NCI-H1417 treated with DMSO at 0.1 percent for 48 hours (cell line): ENCODE measurements at regions not wholly inside any gene's neighbourhood (a gene's known extent, or its start where the extent isn't known, plus 50 kb on each side); places are given as distances from the start of the nearest gene placed in this dataset.

Experiments used
- DNase-seq: peaks from one replicate; lab custom pipeline; 2025; lab: John Stamatoyannopoulos, UW

DNA sequence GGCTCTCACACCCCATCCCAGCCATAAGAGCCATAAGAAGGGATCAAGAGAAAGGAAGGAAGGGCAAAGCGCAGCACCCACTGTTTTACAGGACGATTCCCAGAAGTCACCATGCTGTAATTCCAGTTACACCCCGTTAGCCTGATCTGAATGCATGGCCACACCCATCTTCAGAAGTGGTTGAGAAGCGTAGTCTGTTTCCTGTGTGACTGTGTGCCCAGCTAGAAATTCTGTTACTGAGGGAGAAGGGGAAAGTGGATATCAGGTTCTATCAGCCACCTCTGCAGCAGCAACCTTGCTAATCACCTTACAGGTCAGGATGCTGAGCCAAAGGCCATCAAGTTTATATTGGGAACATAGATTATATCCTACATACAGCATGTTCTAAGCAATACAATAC lies 260.0 kb downstream of the ABHD5 start:
- no peak for DNase-seq

DNA sequence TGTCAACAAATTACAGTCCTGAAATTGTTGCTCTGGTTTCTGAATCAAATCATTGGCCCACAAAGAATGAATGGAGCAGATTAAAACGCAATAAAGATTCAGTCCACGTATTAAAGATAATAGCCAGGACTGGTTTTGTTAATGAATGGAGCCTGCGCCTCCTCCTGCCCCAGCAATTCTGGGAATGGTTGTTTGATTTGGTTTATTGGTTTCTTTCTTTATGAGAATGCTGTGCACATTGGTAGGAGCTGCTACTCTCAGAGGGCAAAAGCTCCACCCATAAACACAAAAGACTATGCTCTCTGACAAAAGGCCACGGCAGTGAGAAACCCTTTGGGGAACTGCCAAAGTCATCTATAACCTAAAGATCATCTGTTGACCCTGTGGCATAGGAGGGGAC lies 261.1 kb downstream of the ABHD5 start:
- no peak for DNase-seq

DNA sequence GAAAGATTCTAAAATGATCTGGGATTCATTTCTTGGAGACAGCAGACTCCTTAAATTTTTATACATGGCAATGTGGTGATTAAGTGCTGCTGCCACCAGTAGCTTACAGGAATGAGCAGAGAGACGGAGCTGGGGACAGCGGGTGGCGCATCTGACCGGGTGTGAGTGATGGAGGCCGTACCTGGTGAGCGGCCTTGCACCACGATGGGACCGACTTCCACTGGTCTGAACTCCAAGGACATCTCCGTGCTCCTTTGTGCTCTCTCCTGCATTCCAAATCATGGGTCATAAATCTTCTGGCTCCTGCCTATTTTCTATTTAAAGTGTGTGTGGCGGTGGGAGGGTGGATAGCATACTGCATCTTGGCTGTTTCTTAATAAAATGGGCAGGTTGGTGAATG lies 262.6 kb downstream of the ABHD5 start:
- no peak for DNase-seq

DNA sequence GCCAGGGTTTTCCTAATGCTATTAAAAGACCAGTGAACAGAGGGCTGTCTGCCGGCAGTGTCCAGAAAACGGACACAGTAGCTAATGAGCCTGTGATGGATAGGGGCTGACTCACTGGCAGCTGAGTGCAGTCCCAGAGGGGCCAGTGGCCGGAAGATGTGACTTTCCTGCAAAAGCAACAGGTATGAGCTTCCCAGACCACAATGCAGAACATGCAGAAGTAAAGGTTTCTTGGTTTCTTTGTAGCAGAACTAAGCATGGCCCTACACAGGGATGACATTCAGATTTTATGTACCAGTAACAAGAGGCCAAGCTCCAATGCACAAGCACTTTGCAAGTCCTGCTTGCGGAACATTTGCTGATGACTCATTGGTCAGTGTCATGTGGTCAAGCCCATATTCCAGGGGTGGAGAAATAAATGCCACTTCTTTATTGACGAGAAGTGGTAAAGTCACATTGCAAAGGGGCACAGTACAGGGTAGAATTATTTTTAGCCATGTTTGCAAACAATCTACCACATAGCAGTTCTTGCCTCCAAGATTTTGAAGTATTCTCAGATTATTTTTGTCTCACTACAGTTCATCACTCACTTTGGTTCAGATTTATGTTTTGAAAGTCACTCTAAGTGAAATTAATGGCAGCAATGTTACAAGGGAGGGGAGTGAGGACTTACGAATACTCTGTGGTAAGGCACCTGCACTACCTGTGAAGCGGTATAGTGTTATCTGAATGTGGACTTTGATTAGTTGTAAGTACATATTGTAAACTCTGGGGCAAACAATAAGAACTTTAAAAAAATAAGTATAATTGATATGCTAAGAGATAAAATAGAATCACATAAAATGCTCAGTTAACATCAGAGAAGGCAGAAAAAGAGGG lies 263.3 kb downstream of the ABHD5 start:
- no peak for DNase-seq

DNA sequence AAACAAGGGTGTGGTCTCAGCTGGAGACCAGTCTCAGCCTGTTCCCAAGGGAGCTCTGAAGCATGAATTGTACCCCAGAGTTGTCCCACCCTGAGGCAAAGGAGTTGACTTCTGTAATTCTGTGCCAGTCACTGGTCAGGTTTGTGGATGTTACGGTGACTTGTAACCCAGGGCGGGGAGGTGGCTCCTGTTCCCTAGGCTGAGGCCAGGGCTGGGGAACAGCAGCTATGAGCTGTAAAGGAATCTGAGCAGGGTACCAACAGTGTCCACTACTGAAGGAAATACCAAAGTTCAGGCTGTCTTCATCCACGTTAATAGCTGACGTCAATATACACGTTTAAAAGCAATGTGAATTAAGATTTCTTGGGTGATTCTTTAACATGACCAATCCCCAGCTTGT lies 266.2 kb downstream of the ABHD5 start:
- no peak for DNase-seq

DNA sequence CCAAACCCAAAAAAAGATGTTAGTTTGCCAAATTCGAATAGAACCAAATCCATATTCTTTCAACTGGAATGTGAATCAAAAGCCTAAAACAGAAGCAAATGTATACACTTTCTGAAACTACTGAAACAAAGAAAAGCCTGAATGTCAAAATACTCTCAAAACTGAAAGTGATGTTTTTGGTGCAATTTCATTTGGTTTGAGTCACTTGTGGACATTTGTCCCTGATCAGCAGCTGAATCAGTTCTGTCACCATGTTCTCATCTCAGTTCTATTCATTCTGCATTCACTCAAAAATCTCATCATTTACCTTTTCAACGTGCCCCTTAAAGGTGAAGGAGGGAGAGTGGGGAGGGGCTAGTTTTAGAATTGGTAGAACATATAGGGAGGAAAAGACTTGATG lies 266.8 kb downstream of the ABHD5 start:
- DNase-seq: no peak

DNA sequence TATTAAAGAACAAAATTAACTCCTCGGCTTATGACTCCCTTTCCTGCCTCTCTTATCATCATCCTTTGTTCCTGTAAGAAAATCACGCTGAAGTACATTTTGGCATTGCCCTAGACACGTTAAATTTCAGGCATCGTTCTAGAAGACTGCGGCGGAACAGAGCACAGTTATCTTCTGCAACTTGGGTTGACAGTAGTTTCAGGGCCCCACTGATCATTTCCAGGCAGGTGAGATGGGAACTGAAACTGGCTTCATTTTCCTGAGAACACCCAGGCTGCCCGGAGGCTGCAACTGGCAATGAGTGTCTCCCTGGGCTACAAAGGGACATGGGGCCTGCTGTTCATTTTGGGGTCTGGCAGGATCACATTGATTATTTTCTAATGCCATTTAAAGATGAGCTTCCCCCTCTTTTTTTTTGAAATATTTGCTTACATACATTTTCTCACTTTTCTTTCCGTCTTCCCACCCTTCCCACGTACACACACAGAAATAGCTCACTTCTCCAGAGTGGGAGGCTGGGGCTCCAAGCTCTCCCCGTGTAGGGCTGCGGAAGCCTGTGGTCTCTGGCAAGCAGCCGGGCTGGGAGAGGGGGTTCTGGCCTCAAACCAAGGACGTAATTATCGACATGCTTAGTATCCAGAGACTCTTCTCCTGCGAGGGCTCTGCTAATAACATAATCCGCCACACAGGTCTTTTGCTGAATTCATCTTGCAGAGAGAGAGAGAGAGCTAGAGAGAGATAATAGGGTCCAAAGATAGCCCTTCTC lies 267.4 kb downstream of the ABHD5 start:
- DNase-seq: no peak

DNA sequence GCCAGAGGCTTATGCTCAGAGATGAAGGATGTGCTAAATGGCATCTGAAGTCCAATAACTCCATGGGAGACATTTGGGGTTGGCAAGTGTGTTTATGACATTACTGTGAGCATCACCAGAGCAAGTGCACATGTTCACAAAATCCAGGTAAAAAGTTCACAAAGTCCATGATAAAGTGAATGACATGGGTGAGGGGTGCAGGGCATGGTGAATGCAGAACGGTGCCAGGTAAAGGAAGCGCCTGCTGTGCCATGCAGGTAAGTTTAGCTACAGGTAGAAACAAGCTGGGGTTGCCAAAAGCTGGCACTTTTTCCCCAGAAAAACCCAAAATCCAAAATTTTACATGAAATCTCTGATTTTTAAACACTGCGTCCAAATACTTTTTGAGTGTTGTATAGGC lies 268.2 kb downstream of the ABHD5 start:
- DNase-seq: no peak

DNA sequence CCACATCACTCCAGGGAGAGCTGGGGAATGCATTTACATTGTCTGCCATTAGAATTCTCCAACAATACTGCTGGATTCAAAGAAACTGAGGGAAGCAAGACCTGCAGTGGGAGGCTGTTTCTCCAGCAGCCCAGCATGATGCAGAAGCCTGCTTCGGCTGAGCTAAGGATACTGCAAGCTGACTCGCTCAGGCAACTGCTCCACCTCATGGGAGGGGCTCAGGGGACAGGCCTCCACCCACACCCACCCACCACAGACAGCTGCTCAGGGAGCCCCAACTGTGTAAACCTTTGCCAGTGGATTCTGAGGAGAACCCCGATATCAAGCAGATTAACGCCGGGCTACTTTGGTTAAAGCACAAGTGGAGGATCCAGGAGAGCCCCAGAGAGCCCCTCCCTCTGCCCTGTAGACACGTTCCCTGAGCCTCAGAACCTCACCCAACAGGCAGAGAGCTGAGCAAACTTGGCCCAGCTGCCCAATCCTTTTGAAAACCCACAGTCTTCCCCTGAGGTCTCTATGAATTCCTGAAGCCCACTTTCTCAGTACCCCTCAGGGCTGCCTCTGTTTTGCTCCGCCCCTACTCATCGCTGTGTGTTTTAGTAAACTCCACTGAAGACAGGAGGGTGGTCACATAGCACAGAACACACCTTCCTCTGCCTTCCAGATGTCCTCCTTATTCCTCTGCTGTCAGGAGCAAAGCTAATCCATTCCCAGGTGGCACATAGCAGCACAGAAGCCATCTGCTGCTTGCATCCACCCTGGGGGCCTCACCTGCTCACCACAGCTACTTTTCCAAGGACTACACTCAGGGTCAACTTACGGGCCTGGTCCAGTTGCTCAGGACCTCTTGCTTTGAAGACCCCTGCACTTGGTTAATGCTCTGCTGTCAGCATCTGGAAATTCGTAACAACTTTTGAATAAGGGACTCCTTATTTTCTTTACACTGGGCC lies 269.0 kb downstream of the ABHD5 start:
- no peak for DNase-seq

DNA sequence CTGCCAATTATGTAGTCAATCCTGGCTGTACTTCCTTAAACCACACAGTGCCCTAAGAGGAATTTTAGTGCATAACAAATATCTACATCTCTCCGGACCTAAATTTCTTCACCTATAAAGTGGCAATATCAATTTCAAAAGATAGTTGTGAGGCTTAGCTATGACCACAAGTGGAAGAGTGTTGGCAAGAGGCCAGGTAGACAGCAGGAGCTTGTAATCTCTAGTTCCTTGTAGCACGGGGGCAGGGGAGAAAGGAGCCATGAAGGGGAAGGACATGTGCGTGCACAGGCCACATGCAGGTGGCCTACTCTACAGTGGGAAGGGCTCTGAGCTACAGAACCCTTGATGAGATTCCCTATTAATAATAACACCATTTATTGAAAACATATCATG lies 269.7 kb downstream of the ABHD5 start:
- no peak for DNase-seq

DNA sequence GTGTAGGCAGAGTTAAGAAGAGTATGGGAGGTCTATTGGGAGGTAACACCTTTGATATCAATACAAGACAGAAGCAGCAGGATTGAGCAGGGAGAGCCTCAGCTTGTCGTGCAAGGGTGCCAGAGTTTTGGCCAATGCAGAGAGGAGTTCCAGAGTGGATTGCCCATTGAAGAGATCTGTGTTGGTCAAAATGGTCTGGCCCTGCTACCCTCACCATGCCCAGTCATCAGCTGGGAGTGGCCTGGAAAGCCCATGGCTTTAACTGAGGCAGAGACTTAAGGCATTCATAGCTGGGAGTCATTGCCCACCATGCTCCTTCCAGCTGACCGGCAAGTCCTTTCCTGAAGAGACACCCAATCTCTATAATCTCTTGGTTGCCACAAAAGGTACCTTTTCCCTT lies 271.3 kb downstream of the ABHD5 start:
- no peak for DNase-seq

DNA sequence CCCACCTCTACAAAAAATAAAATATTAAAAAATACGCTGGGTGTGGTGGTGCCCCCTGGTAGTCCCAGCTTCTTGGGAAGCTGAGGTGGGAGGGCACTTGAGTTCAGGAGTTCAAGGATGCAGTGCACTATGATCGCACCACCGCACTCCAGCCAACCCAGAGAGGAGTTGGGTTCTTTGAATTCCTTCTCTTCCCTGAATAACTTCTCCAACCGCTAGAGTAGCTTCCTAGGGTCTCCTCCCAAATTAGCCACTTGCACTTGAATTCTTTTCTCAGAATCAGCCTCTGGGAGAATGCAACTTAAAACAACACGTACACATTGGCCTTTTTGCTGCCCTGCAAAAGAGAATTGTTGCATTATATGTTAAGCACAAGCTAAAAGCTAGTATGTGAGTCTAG lies 272.5 kb downstream of the ABHD5 start:
- DNase-seq: no peak

DNA sequence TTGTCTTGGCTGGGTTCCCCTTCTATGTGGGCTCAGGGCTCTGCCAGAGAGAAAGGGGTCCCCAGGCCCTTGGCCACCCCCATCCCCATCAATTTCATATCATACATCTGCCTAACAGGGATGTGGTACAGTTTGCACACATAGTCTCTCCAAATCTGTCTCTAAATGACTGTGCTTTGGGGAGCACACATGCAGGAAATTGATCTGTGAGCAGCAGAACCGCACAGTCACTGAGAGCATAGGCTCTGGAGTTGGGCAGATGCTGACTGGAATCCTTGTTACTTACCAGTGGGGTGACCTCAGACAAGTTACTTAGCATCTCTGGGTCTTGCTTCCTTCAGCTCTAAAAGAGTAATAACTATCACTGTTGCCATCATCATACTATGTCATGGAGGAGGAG lies 273.9 kb downstream of the ABHD5 start:
- DNase-seq: no peak

DNA sequence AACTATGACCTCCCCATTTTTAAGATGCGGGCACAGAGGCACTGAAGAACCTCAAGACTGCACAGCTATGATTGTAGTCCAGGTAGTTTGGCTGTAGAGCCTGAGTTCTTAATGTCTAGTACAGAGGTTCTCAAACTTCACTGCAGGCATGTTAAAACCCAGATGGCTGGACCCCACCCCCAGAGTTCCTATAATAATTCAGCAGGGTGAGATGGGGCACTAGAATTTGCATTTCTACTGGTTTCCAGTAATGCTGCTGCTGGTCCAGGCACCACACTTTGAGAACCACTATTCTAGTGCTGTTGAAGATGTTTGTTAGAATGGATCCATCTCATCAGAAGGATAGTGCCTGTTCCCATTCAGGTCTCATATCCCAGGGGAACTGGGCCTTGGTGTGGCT lies 274.9 kb downstream of the ABHD5 start:
- DNase-seq: no peak

DNA sequence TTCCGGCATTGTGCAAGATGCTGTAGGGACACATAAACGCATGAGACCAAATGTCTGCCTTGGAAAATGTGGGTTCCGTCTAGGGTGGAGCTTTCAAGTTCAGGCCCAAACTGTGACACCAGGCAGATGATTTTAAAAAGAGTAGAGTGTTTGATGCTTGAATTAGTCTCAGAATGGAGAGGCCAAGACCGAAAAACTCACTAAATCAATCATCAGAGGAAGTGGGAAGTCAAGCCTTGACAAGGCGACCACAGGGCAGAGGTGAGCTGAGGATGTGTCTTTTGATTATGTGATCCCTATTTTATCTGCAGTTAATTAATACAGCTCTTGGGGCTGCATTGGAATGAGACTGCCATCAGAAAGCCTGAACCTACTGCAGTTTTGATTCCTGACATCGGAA lies 275.4 kb downstream of the ABHD5 start:
- no peak for DNase-seq

DNA sequence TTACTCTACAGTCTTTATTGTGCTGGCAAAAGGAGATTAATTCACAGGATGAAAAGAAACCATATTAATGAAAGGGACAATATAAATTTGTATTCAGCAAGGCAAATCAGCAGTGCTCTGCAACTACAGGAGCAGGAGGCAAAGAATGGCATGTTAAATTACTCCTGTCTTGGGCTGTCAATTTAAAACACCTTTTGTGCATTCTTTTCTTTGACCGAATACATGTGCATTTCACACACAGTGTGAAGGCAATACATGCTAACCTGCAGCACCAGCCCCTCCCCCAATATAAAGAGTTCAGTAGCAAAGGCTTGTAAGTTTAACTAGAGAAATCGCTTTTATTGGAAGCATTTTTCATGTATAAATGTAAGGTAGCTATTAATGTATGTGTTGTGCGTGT lies 275.2 kb upstream of the TOPAZ1 start:
- DNase-seq: no peak

DNA sequence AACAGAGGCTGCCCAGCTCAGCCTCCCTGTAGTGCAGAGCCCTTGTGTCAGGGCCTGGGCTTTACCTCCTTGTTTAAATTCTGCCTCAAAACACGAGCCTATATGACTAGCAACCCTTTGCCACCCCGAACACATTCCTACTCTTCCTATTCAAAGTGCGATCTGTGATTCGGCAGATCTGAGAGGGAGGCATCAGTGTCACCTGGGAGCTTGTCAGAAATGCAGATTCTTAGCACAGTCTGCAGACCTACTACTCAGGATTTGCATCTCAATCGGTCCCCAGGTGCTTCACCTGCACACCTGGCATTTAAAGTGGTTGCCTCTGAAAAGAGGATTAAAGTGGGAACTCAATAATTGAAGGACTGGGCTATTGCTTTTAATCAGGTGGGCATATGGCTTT lies 273.2 kb upstream of the TOPAZ1 start:
- no peak for DNase-seq

DNA sequence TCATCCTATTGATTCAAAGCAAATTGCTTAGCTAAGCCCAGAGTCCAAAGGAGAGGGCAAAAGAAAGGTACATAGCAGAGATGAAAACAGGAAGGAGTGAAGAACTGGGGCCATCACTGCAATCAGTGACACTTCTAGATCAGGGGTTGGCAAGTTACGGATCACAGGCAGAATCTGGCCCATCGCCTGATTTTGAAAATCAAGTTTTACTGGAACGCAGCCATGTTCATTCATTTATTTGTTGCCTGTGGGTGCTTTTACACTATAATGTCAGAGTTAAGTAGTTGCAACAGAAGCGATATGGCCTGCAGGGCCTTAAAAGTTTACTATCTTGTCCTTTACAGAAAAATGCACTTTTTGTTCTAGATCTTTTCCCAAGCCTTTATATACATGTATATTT lies 271.7 kb upstream of the TOPAZ1 start:
- DNase-seq: no peak

DNA sequence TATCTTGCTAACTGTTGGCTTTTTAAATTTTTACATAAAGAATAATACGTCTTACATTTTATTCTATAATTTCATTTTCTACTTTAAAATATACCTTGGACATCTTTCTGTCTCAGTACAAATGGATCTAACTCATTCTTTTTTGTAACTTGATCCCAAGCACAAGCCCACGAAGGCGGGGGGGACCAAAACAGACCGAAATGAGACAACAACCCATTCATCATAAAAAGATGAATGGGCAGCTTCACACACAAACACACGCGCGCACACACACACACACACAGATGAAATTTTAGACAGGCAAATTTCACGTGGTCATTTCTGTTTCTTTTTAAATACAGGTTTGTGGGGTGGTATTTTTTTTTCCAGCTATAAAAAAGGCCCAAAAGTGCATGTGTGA lies 271.3 kb upstream of the TOPAZ1 start:
- no peak for DNase-seq

DNA sequence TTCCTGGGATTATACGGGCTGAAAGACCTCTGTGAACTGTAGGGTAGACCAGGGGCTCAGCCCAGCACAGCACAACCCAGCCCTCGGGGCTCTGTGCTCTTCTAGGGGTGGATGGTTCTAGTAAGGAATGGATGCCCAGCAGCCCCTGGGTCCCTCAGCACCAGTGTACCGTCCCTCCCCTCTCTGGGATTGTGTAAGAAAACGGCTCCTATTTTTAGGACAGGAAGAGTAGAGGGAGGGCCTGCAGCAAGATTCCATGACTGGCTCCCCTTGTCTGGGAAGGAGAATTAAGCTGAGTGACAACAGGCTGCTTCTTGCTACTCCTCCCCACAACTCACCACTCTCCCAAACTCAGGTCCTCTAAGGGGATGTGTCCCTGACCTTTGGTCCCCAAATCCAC lies 270.8 kb upstream of the TOPAZ1 start:
- DNase-seq: no peak

DNA sequence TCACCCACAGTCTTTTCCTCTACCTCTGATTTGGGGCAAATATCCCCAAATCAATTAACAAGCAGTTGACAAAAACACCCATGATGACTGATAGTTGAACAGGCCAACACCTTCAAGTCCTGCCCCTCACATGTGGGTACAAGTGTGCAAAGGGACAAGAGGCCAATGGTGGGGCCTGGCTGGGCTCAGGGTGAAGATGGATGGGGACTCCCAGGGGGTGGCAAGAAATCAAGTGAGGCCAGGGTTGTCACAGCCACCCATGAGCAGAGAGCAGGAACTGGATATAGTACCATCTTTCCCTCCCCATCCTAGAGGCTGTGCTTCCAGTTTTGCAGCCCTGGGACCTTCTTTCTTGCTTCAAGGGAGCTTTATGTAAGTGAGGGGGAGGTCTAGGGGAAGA lies 270.2 kb upstream of the TOPAZ1 start:
- no peak for DNase-seq

DNA sequence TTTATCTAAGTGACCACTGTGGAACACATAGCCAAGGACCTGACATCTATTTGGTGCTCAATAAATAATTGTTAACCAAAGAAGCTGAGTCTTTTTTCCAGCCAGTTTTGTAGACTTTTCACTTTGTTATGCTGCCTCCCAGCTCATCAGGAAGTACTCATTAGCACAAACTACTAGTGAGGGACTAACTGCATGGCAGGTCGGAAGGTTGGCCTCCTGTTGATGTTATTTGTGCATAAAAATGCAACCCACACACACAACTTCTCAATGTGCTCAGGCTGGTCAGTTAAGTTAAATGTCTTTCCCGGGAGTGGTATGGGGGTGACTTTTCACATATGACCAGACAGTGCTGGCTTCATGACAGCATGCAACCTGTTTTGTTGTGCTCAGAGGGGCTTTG lies 263.0 kb upstream of the TOPAZ1 start:
- DNase-seq: no peak

DNA sequence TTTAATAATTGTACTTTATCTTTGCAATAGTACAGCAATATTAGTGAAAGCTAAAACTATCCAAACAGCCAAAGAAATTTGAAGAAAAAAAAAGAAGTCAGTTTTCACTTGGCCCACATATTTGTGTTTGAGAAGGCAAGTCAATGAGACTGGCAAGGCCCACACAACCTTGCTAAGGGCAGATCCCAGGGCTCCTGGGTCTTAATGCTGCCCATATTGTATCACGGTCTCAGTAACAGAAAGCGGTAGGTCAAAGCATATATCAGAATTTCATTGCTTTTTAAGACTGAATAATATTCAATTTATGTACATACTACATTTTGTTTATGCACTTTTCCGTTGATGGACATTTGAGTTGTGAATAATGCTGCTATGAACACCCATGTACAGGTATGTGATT lies 262.0 kb upstream of the TOPAZ1 start:
- no peak for DNase-seq
